GM18520 (cell line): ENCODE measurements at regions not wholly inside any gene's neighbourhood (a gene's known extent, or its start where the extent isn't known, plus 50 kb on each side); places are given as distances from the start of the nearest gene placed in this dataset.

ENCODE experiments used
- ATAC-seq: cut with Tn5 transposase; IDR thresholded peaks from one replicate; pipeline ENCODE4 v1.9.1; 2021; ENCODE audit not compliant: unreplicated experiment

DNA sequence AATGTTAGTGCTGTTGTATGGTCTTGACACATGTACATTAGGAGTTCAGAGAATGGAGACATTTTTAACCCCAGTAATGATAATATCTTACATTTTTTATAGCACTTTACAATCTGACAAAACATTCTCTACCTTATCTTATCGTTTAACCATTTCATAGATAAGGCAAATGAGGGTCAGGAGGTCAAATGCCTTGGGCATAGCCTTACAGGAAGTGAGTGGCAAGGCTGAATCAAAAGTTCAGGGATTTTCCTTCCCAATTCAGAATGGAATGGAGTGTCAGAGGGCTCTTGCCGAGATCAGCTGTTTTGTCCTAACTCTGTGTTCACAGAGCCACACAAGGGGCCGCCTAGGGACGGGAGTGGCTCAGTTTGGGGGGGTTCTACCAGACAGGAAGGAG lies 57.6 kb upstream of the AK4 start:
- no peak for ATAC-seq

DNA sequence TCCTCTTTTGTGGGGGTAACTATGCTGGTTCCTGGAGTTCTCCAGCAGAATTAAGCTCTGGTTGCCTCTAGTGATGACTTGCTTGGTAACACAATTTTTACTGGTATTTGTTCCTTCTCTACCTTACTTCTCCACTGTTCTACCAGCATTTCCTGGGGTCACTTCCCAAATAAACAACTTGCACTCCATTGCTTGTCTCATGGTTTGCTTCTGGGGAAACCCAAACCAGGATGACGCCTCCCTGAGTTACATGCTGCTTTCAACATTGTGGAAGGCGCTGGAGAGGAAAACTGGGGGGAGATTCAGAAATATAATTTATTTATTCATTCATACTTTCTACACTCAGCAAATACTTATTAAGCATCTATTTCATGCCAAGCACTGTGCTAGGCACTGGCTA lies 55.3 kb upstream of the AK4 start:
- no peak for ATAC-seq

DNA sequence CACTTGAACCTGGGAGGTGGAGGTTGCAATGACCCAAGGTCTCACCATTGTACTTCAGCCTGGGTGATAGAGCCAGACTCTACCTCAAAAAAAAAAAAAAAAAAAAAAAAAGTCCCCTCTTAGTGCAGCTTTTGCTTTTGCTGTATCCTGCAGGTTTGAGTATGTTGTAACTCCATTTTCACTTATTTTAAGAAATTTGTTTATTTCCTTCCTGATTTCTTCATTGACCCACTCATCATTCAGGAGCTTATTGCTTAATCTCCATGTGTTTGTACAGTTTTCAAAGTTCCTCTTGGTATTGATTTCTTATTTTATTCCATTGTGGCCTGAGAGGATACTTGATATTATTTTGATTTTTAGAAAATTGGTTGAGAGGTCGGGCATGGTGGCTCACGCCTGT lies 50.9 kb upstream of the AK4 start:
- ATAC-seq: no peak
